ENCODE measurements at regions not wholly inside any gene's neighbourhood (a gene's known extent, or its start where the extent isn't known, plus 50 kb on each side); places are given as distances from the start of the nearest gene placed in this dataset.

- WGBS, 3 donors = 62 to 72% (median 65%) methylated on average over 3 of the region's 3 CpGs
These were observed 151.9 kb upstream of the IRX3 start for GRCh38 chr16:54438469-54438868.

GRCh38 chr16:54437921-54438320 lies 151.3 kb upstream of the IRX3 start:
- H3K36me3 ChIP-seq (ENCODE audit: insufficient read depth in 1 of 2, low read depth in 1 of 2) = no peaks in the 10 kb centered on the region
- H3K27me3 ChIP-seq (ENCODE audit: insufficient read depth in 3 of 3, low read length in 2 of 3) = peaks cover 0 to 5% (median under 1%) of the 10 kb centered on the region in 3 donors
- DNase-seq = no peak
- TF ChIP-seq CTCF (IDR thresholded peaks at IDR 0.05) = no peak
- H3K4me3 ChIP-seq = no peak overlapping the region
- no peaks in the 10 kb centered on the region for H3K4me1 ChIP-seq
- H3K27ac ChIP-seq = no peak overlapping the region
- 83 to 86% (median 84%) methylated on average over 4 of the region's 4 CpGs for WGBS, 3 donors
- H3K9me3 ChIP-seq = no peaks in the 10 kb centered on the region
- intact Hi-C loops (cut with DNase I) = no loop called here
- no peak for ATAC-seq

More at GRCh38 chr16:54438469-54438868, 151.9 kb upstream of the IRX3 start:
- ATAC-seq (no peak), DNase-seq (no peak)
- Histone ChIP-seq H3K36me3 (ENCODE audit: insufficient read depth in 1 of 2, low read depth in 1 of 2) (no peaks in the 10 kb centered on the region), H3K27ac (no peak overlapping the region), H3K9me3 (no peaks in the 10 kb centered on the region), H3K4me1 (no peaks in the 10 kb centered on the region), H3K27me3 (ENCODE audit: insufficient read depth in 3 of 3, low read length in 2 of 3) (peaks cover 0 to 5% (median 0%) of the 10 kb centered on the region in 3 donors), H3K4me3 (no peak overlapping the region)
- no peak for TF ChIP-seq CTCF (IDR thresholded peaks at IDR 0.05)
- intact Hi-C loops (cut with DNase I) = no loop called here

- Histone ChIP-seq H3K4me1 (no peaks in the 10 kb centered on the region), H3K4me3 (no peak overlapping the region), H3K9me3 (no peaks in the 10 kb centered on the region), H3K36me3 (ENCODE audit: insufficient read depth in 1 of 2, low read depth in 1 of 2) (no peaks in the 10 kb centered on the region), H3K27ac (no peak overlapping the region), H3K27me3 (ENCODE audit: insufficient read depth in 3 of 3, low read length in 2 of 3) (peaks cover 0 to 5% (median 3%) of the 10 kb centered on the region in 3 donors)
- ATAC-seq (no peak), DNase-seq (no peak)
- no peak for TF ChIP-seq CTCF (IDR thresholded peaks at IDR 0.05)
- WGBS, 3 donors = 22 to 56% (median 32%) methylated on average over 11 of the region's 11 CpGs
- intact Hi-C loops (cut with DNase I) = no loop called here
These were observed 150.8 kb upstream of the IRX3 start for GRCh38 chr16:54437401-54437800.

- no peak for DNase-seq
- no peak for TF ChIP-seq CTCF (IDR thresholded peaks at IDR 0.05)
- H3K36me3 ChIP-seq (ENCODE audit: insufficient read depth in 1 of 2, low read depth in 1 of 2) = no peaks in the 10 kb centered on the region
- peaks cover 0 to 5% (median 3%) of the 10 kb centered on the region in 3 donors for H3K27me3 ChIP-seq (ENCODE audit: insufficient read depth in 3 of 3, low read length in 2 of 3)
- no peak overlapping the region for H3K4me3 ChIP-seq
- 79 to 82% (median 80%) methylated on average over 7 of the region's 7 CpGs for WGBS, 3 donors
- H3K4me1 ChIP-seq = no peaks in the 10 kb centered on the region
- ATAC-seq = no peak
- H3K27ac ChIP-seq = no peak overlapping the region
- H3K9me3 ChIP-seq = no peaks in the 10 kb centered on the region
- intact Hi-C loops (cut with DNase I) = no loop called here
These were observed 149.8 kb upstream of the IRX3 start for GRCh38 chr16:54436346-54436745.

GRCh38 chr16:54434859-54435258 lies 148.3 kb upstream of the IRX3 start:
- Histone ChIP-seq H3K9me3 (no peaks in the 10 kb centered on the region), H3K4me1 (no peaks in the 10 kb centered on the region), H3K27me3 (ENCODE audit: insufficient read depth in 3 of 3, low read length in 2 of 3) (peaks cover 0 to 9% (median 3%) of the 10 kb centered on the region in 3 donors), H3K4me3 (no peak overlapping the region), H3K27ac (no peak overlapping the region), H3K36me3 (ENCODE audit: insufficient read depth in 1 of 2, low read depth in 1 of 2) (no peaks in the 10 kb centered on the region)
- TF ChIP-seq CTCF (IDR thresholded peaks at IDR 0.05) = no peak
- ATAC-seq (no peak), DNase-seq (no peak)
- 96 to 100% (median 97%) methylated on average over 1 of the region's 1 CpG for WGBS, 3 donors
- intact Hi-C loops (cut with DNase I) = no loop called here

All from psoas muscle (tissue), 7 donors.